PC-9 (cell line): ENCODE measurements at regions not wholly inside any gene's neighbourhood (a gene's known extent, or its start where the extent isn't known, plus 50 kb on each side); places are given as distances from the start of the nearest gene placed in this dataset.

ENCODE experiments used
- BruUV-seq: library from RNA; stranded (reverse); fragments of 400-500 nt; replicated peaks from 2 replicates; lab custom pipeline; 2021; lab: Mats Ljungman, UMichigan
- CTCF ChIA-PET: fragments of 300-600 bp; sonication (Branson Sonifier 250); formaldehyde crosslinking; loops from one replicate; lab custom pipeline; 2022; ENCODE audit warnings: antibody characterized with exemption; lab: Charles Lee
- POLR2A ChIA-PET: fragments of 300-600 bp; sonication (Branson Sonifier 250); formaldehyde crosslinking; loops from one replicate; lab custom pipeline; 2022; ENCODE audit warnings: antibody characterized with exemption; ENCODE audit not compliant: unreplicated experiment; lab: Charles Lee
- DNase-seq, 2 experiments: peaks; one replicate each; pipeline versions ENCODE4 v3.0.0 to v3.0.0-alpha.2; 2015 to 2022; ENCODE audit warnings: mixed read lengths in 1 of 2
- H2AFZ ChIP-seq: fragments of 200-600 bp; sonication (generic); 2 replicates; pipeline ENCODE4 v1.8.1; 2017; ENCODE audit warnings: antibody characterized with exemption
- H3F3A ChIP-seq: fragments of 200-600 bp; sonication (generic); 2 replicates; pipeline ENCODE4 v1.8.1; 2017; ENCODE audit warnings: antibody characterized with exemption, mild to moderate bottlenecking, low read depth; ENCODE audit not compliant: insufficient read depth
- H3K27ac ChIP-seq: fragments of 200-600 bp; sonication (generic); 2 replicates; pipeline ENCODE4 v1.6.1; 2016; ENCODE audit warnings: mixed run types
- H3K27me3 ChIP-seq: fragments of 200-600 bp; sonication (generic); 2 replicates; pipeline ENCODE4 v1.6.1; 2016; ENCODE audit warnings: low read depth, mixed run types; ENCODE audit not compliant: insufficient read depth
- H3K36me3 ChIP-seq: fragments of 200-600 bp; sonication (generic); 2 replicates; pipeline ENCODE4 v1.6.1; 2016; ENCODE audit warnings: low read depth, mixed run types
- H3K4me1 ChIP-seq: fragments of 200-600 bp; sonication (generic); replicated peaks from 2 replicates; pipeline ENCODE4 v1.6.1; 2016; ENCODE audit warnings: mixed run types; ENCODE audit not compliant: insufficient read depth
- H3K4me2 ChIP-seq: fragments of 200-600 bp; sonication (generic); 2 replicates; pipeline ENCODE4 v1.6.1; 2017; ENCODE audit warnings: mixed run types
- H3K4me3 ChIP-seq: fragments of 200-600 bp; sonication (generic); 2 replicates; pipeline ENCODE4 v1.6.1; 2016; ENCODE audit warnings: mixed run types
- H3K79me2 ChIP-seq: fragments of 200-600 bp; sonication (generic); 2 replicates; pipeline ENCODE4 v1.6.1; 2017; ENCODE audit warnings: low read depth, mixed run types
- H3K9me2 ChIP-seq: fragments of 200-600 bp; sonication (generic); 2 replicates; pipeline ENCODE4 v1.8.1; 2017; ENCODE audit warnings: mild to moderate bottlenecking; ENCODE audit not compliant: insufficient read depth
- H3K9me3 ChIP-seq: fragments of 200-600 bp; sonication (generic); 2 replicates; pipeline ENCODE4 v1.8.1; 2016; ENCODE audit warnings: low read depth; ENCODE audit not compliant: insufficient read depth
- H4K20me1 ChIP-seq: fragments of 200-600 bp; sonication (generic); 2 replicates; pipeline ENCODE4 v1.8.1; 2017; ENCODE audit not compliant: insufficient read depth
- EZH2 ChIP-seq: fragments of 200-600 bp; sonication (generic); IDR thresholded peaks from 2 replicates; pipeline ENCODE4 v1.8.0; 2017; ENCODE audit warnings: antibody characterized with exemption, low read depth
- intact Hi-C: fragments of 100-400 bp; cut with micrococcal nuclease; formaldehyde crosslinking; loops from one replicate; pipeline ENCODE4 v1.10.0; 2022; ENCODE audit not compliant: unreplicated experiment
- TF ChIP-seq, protein P1 (sequence below): fragments of 200-600 bp; sonication (generic); conservative IDR thresholded peaks from 2 replicates; pipeline ENCODE4 v1.6.1; 2017; ENCODE audit warnings: mixed run types, antibody characterized with exemption, mild to moderate bottlenecking, moderate library complexity

DNA sequence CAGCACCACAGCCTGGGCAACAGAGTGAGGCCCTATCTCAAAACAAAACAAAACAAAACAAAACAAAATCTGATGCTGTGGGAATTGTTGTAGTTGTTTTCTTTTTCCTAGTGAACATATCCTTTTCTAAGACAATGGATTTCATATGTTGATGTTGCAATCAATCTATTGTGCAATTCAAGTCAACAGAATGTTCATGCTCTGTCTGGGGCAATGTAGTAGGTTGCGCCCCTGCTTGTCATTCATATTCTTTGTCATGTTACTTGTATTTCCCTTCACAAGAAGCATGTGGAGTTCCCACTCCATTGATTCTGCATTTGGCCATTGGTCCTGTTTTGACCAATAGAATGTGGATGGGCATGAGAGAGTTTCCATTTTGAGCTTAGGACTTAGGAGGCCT is 223.9 kb downstream of the DUSP10 start:
- H3K9me2 ChIP-seq, result no peaks in the 10 kb centered on the region
- no peak overlapping the region for H3K27ac ChIP-seq
- DNase-seq, result no peak
- H3K4me1 ChIP-seq, result no peaks in the 10 kb centered on the region
- H3K36me3 ChIP-seq, result no peaks in the 10 kb centered on the region
- intact Hi-C loops, result no loop called here
- H3F3A ChIP-seq, result no peaks in the 10 kb centered on the region
- no peaks in the 10 kb centered on the region for H4K20me1 ChIP-seq
- POLR2A ChIA-PET, result no interaction called here
- no peak overlapping the region for H3K4me3 ChIP-seq
- H3K27me3 ChIP-seq, result no peaks in the 10 kb centered on the region
- no peak for TF ChIP-seq EZH2
- TF ChIP-seq, protein P1, sequence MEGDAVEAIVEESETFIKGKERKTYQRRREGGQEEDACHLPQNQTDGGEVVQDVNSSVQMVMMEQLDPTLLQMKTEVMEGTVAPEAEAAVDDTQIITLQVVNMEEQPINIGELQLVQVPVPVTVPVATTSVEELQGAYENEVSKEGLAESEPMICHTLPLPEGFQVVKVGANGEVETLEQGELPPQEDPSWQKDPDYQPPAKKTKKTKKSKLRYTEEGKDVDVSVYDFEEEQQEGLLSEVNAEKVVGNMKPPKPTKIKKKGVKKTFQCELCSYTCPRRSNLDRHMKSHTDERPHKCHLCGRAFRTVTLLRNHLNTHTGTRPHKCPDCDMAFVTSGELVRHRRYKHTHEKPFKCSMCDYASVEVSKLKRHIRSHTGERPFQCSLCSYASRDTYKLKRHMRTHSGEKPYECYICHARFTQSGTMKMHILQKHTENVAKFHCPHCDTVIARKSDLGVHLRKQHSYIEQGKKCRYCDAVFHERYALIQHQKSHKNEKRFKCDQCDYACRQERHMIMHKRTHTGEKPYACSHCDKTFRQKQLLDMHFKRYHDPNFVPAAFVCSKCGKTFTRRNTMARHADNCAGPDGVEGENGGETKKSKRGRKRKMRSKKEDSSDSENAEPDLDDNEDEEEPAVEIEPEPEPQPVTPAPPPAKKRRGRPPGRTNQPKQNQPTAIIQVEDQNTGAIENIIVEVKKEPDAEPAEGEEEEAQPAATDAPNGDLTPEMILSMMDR, result no peak
- no peak overlapping the region for H3K4me2 ChIP-seq
- BruUV-seq, result no TSS peak
- H2AFZ ChIP-seq, result no peak overlapping the region
- no peaks in the 10 kb centered on the region for H3K79me2 ChIP-seq
- CTCF ChIA-PET, result no interaction called here
- H3K9me3 ChIP-seq, result no peaks in the 10 kb centered on the region

DNA sequence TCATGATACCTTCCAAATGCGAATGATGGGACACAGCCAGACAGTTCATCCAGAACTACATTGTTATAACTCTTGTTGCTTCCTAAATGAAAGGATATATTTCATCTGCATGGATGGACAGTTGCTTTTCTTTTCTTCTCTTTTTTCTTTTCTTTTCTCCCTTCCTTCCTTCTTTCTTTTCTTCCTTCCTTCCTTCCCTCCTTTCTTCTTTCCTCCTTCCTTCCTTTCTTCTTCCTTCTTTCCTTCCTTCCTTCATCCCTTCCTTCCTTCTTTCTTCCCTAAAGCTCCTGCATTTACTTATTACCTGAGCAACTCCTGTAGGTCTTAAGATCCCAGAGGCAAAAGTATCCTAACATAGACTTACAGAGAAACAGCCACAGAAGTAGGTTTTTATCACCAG is 221.6 kb downstream of the DUSP10 start:
- no peaks in the 10 kb centered on the region for H3K9me3 ChIP-seq
- no peaks in the 10 kb centered on the region for H4K20me1 ChIP-seq
- no TSS peak for BruUV-seq
- H3F3A ChIP-seq, result no peaks in the 10 kb centered on the region
- CTCF ChIA-PET, result no interaction called here
- TF ChIP-seq, protein P1, result no peak
- TF ChIP-seq EZH2, result no peak
- H3K36me3 ChIP-seq, result no peaks in the 10 kb centered on the region
- H3K4me3 ChIP-seq, result no peak overlapping the region
- H2AFZ ChIP-seq, result no peak overlapping the region
- H3K27ac ChIP-seq, result no peak overlapping the region
- intact Hi-C loops, result no loop called here
- DNase-seq, result no peak
- no peaks in the 10 kb centered on the region for H3K4me1 ChIP-seq
- H3K4me2 ChIP-seq, result no peak overlapping the region
- POLR2A ChIA-PET, result interaction anchor here (0.6 kb wide), 1 partner anchor 11 kb away, joined by 7 read pairs; no protein-coding TSS in a partner anchor
- no peaks in the 10 kb centered on the region for H3K9me2 ChIP-seq
- no peaks in the 10 kb centered on the region for H3K27me3 ChIP-seq
- no peaks in the 10 kb centered on the region for H3K79me2 ChIP-seq

DNA sequence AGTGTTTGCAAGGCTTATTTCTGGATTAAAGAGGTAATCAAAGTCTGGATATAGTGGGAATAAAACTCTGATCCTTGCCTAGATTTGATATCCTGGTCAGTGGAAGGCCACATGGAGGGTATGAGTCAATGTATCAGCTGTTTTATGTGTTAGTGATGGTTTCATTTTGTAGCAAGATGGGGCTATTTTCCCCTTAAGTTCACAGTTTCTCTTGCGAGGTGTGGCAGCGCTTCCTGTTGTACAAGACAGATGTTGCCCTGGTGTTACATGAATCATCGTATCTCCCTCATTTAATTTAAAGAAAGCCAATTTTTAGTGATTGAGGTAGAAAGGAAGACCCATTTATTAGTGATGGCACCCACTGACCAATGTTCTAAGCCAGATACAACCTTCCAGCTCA is 220.2 kb downstream of the DUSP10 start:
- H3K9me2 ChIP-seq, result no peaks in the 10 kb centered on the region
- no peaks in the 10 kb centered on the region for H3K27me3 ChIP-seq
- no peak overlapping the region for H2AFZ ChIP-seq
- intact Hi-C loops, result no loop called here
- TF ChIP-seq, protein P1, result no peak
- TF ChIP-seq EZH2, result no peak
- H3K36me3 ChIP-seq, result no peaks in the 10 kb centered on the region
- H3F3A ChIP-seq, result no peaks in the 10 kb centered on the region
- no peaks in the 10 kb centered on the region for H3K9me3 ChIP-seq
- BruUV-seq, result no TSS peak
- POLR2A ChIA-PET, result no interaction called here
- H3K27ac ChIP-seq, result no peak overlapping the region
- H3K4me3 ChIP-seq, result no peak overlapping the region
- no peak for DNase-seq
- H3K79me2 ChIP-seq, result no peaks in the 10 kb centered on the region
- no peak overlapping the region for H3K4me2 ChIP-seq
- CTCF ChIA-PET, result no interaction called here
- H3K4me1 ChIP-seq, result no peaks in the 10 kb centered on the region
- H4K20me1 ChIP-seq, result no peaks in the 10 kb centered on the region
